HG03103 (cell line): ENCODE measurements at regions not wholly inside any gene's neighbourhood (a gene's known extent, or its start where the extent isn't known, plus 50 kb on each side); places are given as distances from the start of the nearest gene placed in this dataset.
"Not testable (repeated sequence)": the region's sequence is repeated elsewhere in the genome, so short reads cannot be mapped to it uniquely, and the experiment has no call there.

Experiments
- ATAC-seq: cut with Tn5 transposase; IDR thresholded peaks from one replicate; pipeline ENCODE4 v1.9.1; 2021; ENCODE audit warnings: low read depth; ENCODE audit not compliant: unreplicated experiment

- ATAC-seq: no peak
Observed at GRCh38 chr3:18703798-18704197, 278.7 kb upstream of the SATB1 start.

- ATAC-seq: not testable (repeated sequence)
Observed at GRCh38 chr3:18693588-18694329, 268.6 kb upstream of the SATB1 start.

GRCh38 chr3:18687286-18687685, 262.1 kb upstream of the SATB1 start:
- no peak for ATAC-seq

- no peak for ATAC-seq
Observed at GRCh38 chr3:18683900-18684299, 258.8 kb upstream of the SATB1 start.

GRCh38 chr3:18681818-18682345, 256.7 kb upstream of the SATB1 start:
- ATAC-seq: no peak

GRCh38 chr3:18680758-18681157, 255.6 kb upstream of the SATB1 start:
- no peak for ATAC-seq

- ATAC-seq: no peak
Observed at GRCh38 chr3:18679238-18679637, 254.1 kb upstream of the SATB1 start.

GRCh38 chr3:18675197-18675596, 250.1 kb upstream of the SATB1 start:
- no peak for ATAC-seq

- no peak for ATAC-seq
Observed at GRCh38 chr3:18672561-18672960, 247.4 kb upstream of the SATB1 start.

GRCh38 chr3:18670759-18671158, 245.6 kb upstream of the SATB1 start:
- ATAC-seq: no peak

GRCh38 chr3:18669374-18669773, 244.2 kb upstream of the SATB1 start:
- no peak for ATAC-seq

- no peak for ATAC-seq
Observed at GRCh38 chr3:18667552-18667951, 242.4 kb upstream of the SATB1 start.

GRCh38 chr3:18666655-18667054, 241.5 kb upstream of the SATB1 start:
- no peak for ATAC-seq

- no peak for ATAC-seq
Observed at GRCh38 chr3:18660059-18660458, 234.9 kb upstream of the SATB1 start.

- ATAC-seq: no peak
Observed at GRCh38 chr3:18657858-18658820, 233.0 kb upstream of the SATB1 start.

- ATAC-seq: no peak
Observed at GRCh38 chr3:18656866-18657265, 231.7 kb upstream of the SATB1 start.

GRCh38 chr3:18656410-18656809, 231.3 kb upstream of the SATB1 start:
- no peak for ATAC-seq

- ATAC-seq: no peak
Observed at GRCh38 chr3:18655827-18656226, 230.7 kb upstream of the SATB1 start.

- no peak for ATAC-seq
Observed at GRCh38 chr3:18652781-18653180, 227.6 kb upstream of the SATB1 start.

- ATAC-seq: no peak
Observed at GRCh38 chr3:18650731-18651130, 225.6 kb upstream of the SATB1 start.

- peak; percentile 88 for ATAC-seq
Observed at GRCh38 chr3:18649666-18650363, 224.7 kb upstream of the SATB1 start.
